Neural progenitor cell (in vitro differentiated cells): ENCODE measurements at regions not wholly inside any gene's neighbourhood (a gene's known extent, or its start where the extent isn't known, plus 50 kb on each side); places are given as distances from the start of the nearest gene placed in this dataset.

Experiments
- DNase-seq: peaks from one replicate; pipeline ENCODE4 v3.0.0-alpha.2; 2016; ENCODE audit warnings: low spot score
- H2AFZ ChIP-seq: fragments of 200-600 bp; sonication (generic); replicated peaks from 2 replicates; pipeline ENCODE4 v1.6.1; 2016; ENCODE audit warnings: antibody characterized with exemption
- H3F3A ChIP-seq: fragments of 200-600 bp; sonication (generic); 2 replicates; pipeline ENCODE4 v1.6.1; 2016; ENCODE audit warnings: antibody characterized with exemption, low read depth
- H3K27ac ChIP-seq: fragments of 200-600 bp; sonication (generic); 2 replicates; pipeline ENCODE4 v1.5.1; 2016; ENCODE audit warnings: mild to moderate bottlenecking
- H3K27me3 ChIP-seq: fragments of 200-600 bp; sonication (generic); 2 replicates; pipeline ENCODE4 v1.6.1; 2016; ENCODE audit warnings: mild to moderate bottlenecking, moderate library complexity
- H3K36me3 ChIP-seq: fragments of 200-600 bp; sonication (generic); 2 replicates; pipeline ENCODE4 v1.5.1; 2016
- H3K4me1 ChIP-seq: fragments of 200-600 bp; sonication (generic); 2 replicates; pipeline ENCODE4 v1.6.1; 2016; ENCODE audit warnings: mixed run types
- H3K4me2 ChIP-seq: fragments of 200-600 bp; sonication (generic); 2 replicates; pipeline ENCODE4 v1.6.1; 2016
- H3K4me3 ChIP-seq: fragments of 200-600 bp; sonication (generic); 2 replicates; pipeline ENCODE4 v1.5.1; 2016
- H3K79me2 ChIP-seq: fragments of 200-600 bp; sonication (generic); 2 replicates; pipeline ENCODE4 v1.6.1; 2016; ENCODE audit warnings: low read depth
- H3K9ac ChIP-seq: fragments of 200-600 bp; sonication (generic); 2 replicates; pipeline ENCODE4 v1.6.1; 2016
- H3K9me3 ChIP-seq: fragments of 200-600 bp; sonication (generic); 2 replicates; pipeline ENCODE4 v1.5.1; 2016; ENCODE audit warnings: low read depth
- H4K20me1 ChIP-seq: fragments of 200-600 bp; sonication (generic); 2 replicates; pipeline ENCODE4 v1.6.1; 2016; ENCODE audit warnings: low read depth
- H3K27ac Mint-ChIP-seq: 3 replicates; pipeline ENCODE4 v1.8.0; 2021; ENCODE audit warnings: mixed read lengths
- H3K27me3 Mint-ChIP-seq: 2 replicates; pipeline ENCODE4 v1.8.0; 2022; ENCODE audit warnings: low read depth, mild to moderate bottlenecking, inconsistent platforms, moderate library complexity, mixed read lengths; ENCODE audit not compliant: insufficient read depth
- H3K36me3 Mint-ChIP-seq: 3 replicates; pipeline ENCODE4 v1.8.0; 2021; ENCODE audit warnings: mixed read lengths
- H3K4me1 Mint-ChIP-seq: 3 replicates; pipeline ENCODE4 v1.8.0; 2021; ENCODE audit warnings: mixed read lengths
- H3K4me3 Mint-ChIP-seq: 3 replicates; pipeline ENCODE4 v1.8.0; 2021; ENCODE audit warnings: mild to moderate bottlenecking, moderate library complexity, mixed read lengths
- H3K9me3 Mint-ChIP-seq: 3 replicates; pipeline ENCODE4 v1.8.0; 2020; ENCODE audit warnings: mixed read lengths
- CTCF ChIP-seq: fragments of 200-600 bp; sonication (generic); IDR thresholded peaks from 2 replicates; pipeline ENCODE4 v1.5.1; 2017; ENCODE audit warnings: antibody characterized with exemption, mild to moderate bottlenecking
- EZH2 ChIP-seq: fragments of 200-600 bp; sonication (generic); IDR thresholded peaks from 2 replicates; pipeline ENCODE4 v1.6.1; 2017; ENCODE audit warnings: antibody characterized with exemption, mild to moderate bottlenecking, moderate library complexity
- EZH2phosphoT487 ChIP-seq: fragments of 200-600 bp; sonication (generic); IDR thresholded peaks from 2 replicates; pipeline ENCODE4 v1.6.1; 2017; ENCODE audit warnings: antibody characterized with exemption

- no peaks in the 10 kb centered on the region for H3K4me1 ChIP-seq
- peaks cover 7% of the 10 kb centered on the region for H3K9me3 ChIP-seq
- no peaks in the 10 kb centered on the region for H3F3A ChIP-seq
- no peaks in the 10 kb centered on the region for H3K79me2 ChIP-seq
- DNase-seq, result no peak
- H4K20me1 ChIP-seq, result no peaks in the 10 kb centered on the region
- TF ChIP-seq EZH2 (no peak), EZH2phosphoT487 (no peak), CTCF (no peak)
- H3K4me1 Mint-ChIP-seq, result no peaks in the 10 kb centered on the region
- no peak overlapping the region for H2AFZ ChIP-seq
- H3K27me3 Mint-ChIP-seq, result no peaks in the 10 kb centered on the region
- peaks cover 27% of the 10 kb centered on the region for H3K9me3 Mint-ChIP-seq
- no peak overlapping the region for H3K4me3 ChIP-seq
- no peak overlapping the region for H3K27ac ChIP-seq
- H3K9ac ChIP-seq, result no peak overlapping the region
- H3K36me3 Mint-ChIP-seq, result no peaks in the 10 kb centered on the region
- no peaks in the 10 kb centered on the region for H3K27me3 ChIP-seq
- H3K4me3 Mint-ChIP-seq, result no peak overlapping the region
- H3K27ac Mint-ChIP-seq, result no peak overlapping the region
- no peaks in the 10 kb centered on the region for H3K36me3 ChIP-seq
- H3K4me2 ChIP-seq, result no peak overlapping the region
Observed at GRCh38 chrX:56057325-56057724, 174.8 kb upstream of the KLF8 start.

GRCh38 chrX:56066016-56066415, 166.1 kb upstream of the KLF8 start:
- Histone ChIP-seq H3F3A (no peaks in the 10 kb centered on the region), H3K27me3 (no peaks in the 10 kb centered on the region), H3K36me3 (no peaks in the 10 kb centered on the region), H3K9ac (no peak overlapping the region), H2AFZ (no peak overlapping the region), H3K4me1 (no peaks in the 10 kb centered on the region), H3K9me3 (no peaks in the 10 kb centered on the region), H3K4me2 (no peak overlapping the region), H3K79me2 (no peaks in the 10 kb centered on the region), H3K4me3 (no peak overlapping the region), H4K20me1 (no peaks in the 10 kb centered on the region), H3K27ac (no peak overlapping the region)
- Mint-ChIP-seq H3K4me3 (no peak overlapping the region), H3K4me1 (no peaks in the 10 kb centered on the region), H3K9me3 (peaks cover 18% of the 10 kb centered on the region), H3K27ac (no peak overlapping the region), H3K27me3 (peaks cover 2% of the 10 kb centered on the region), H3K36me3 (no peaks in the 10 kb centered on the region)
- TF ChIP-seq CTCF, result no peak
- TF ChIP-seq EZH2, result no peak
- TF ChIP-seq EZH2phosphoT487, result no peak
- no peak for DNase-seq

GRCh38 chrX:56068274-56068758, 163.8 kb upstream of the KLF8 start:
- Histone ChIP-seq H2AFZ (no peak overlapping the region), H3K9me3 (no peaks in the 10 kb centered on the region), H3K79me2 (no peaks in the 10 kb centered on the region), H3K4me2 (no peak overlapping the region), H3K4me3 (no peak overlapping the region), H3K9ac (no peak overlapping the region), H3K4me1 (no peaks in the 10 kb centered on the region), H3K27me3 (no peaks in the 10 kb centered on the region), H4K20me1 (no peaks in the 10 kb centered on the region), H3K27ac (no peak overlapping the region), H3F3A (no peaks in the 10 kb centered on the region), H3K36me3 (no peaks in the 10 kb centered on the region)
- H3K9me3 Mint-ChIP-seq, result peaks cover 10% of the 10 kb centered on the region
- H3K4me3 Mint-ChIP-seq, result no peak overlapping the region
- H3K27ac Mint-ChIP-seq, result no peak overlapping the region
- TF ChIP-seq EZH2 (no peak), EZH2phosphoT487 (no peak), CTCF (no peak)
- H3K4me1 Mint-ChIP-seq, result no peaks in the 10 kb centered on the region
- peaks cover 2% of the 10 kb centered on the region for H3K27me3 Mint-ChIP-seq
- no peak for DNase-seq
- no peaks in the 10 kb centered on the region for H3K36me3 Mint-ChIP-seq
